ENCODE measurements at regions not wholly inside any gene's neighbourhood (a gene's known extent, or its start where the extent isn't known, plus 50 kb on each side); places are given as distances from the start of the nearest gene placed in this dataset.
A peak's percentile ranks its signal among the peaks of the same experiment; 100 is the strongest.

GRCh38 chr13:106232681-106233080 is 302.8 kb downstream of the EFNB2 start:
- Histone ChIP-seq H3K27me3 (no peaks in the 10 kb centered on the region), H3K9me3 (ENCODE audit: low read depth) (no peaks in the 10 kb centered on the region), H3K36me3 (no peaks in the 10 kb centered on the region), H3K4me1 (ENCODE audit: low read depth) (no peaks in the 10 kb centered on the region), H3K27ac (no peak overlapping the region), H3K4me3 (no peak overlapping the region)
- DNase-seq (ENCODE audit: low read depth in 1 of 2, low spot score in 1 of 2), result peak in 1 of 2 donors; percentile 25
- TF ChIP-seq, protein P1, sequence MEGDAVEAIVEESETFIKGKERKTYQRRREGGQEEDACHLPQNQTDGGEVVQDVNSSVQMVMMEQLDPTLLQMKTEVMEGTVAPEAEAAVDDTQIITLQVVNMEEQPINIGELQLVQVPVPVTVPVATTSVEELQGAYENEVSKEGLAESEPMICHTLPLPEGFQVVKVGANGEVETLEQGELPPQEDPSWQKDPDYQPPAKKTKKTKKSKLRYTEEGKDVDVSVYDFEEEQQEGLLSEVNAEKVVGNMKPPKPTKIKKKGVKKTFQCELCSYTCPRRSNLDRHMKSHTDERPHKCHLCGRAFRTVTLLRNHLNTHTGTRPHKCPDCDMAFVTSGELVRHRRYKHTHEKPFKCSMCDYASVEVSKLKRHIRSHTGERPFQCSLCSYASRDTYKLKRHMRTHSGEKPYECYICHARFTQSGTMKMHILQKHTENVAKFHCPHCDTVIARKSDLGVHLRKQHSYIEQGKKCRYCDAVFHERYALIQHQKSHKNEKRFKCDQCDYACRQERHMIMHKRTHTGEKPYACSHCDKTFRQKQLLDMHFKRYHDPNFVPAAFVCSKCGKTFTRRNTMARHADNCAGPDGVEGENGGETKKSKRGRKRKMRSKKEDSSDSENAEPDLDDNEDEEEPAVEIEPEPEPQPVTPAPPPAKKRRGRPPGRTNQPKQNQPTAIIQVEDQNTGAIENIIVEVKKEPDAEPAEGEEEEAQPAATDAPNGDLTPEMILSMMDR (IDR thresholded peaks at IDR 0.05; ENCODE audit: low read depth, low read length), result no peak

GRCh38 chr13:106230450-106230849 is 305.0 kb downstream of the EFNB2 start:
- TF ChIP-seq, protein P1 (IDR thresholded peaks at IDR 0.05; ENCODE audit: low read depth, low read length), result no peak
- no peaks in the 10 kb centered on the region for H3K4me1 ChIP-seq (ENCODE audit: low read depth)
- no peaks in the 10 kb centered on the region for H3K27me3 ChIP-seq
- no peak overlapping the region for H3K27ac ChIP-seq
- H3K4me3 ChIP-seq, result no peak overlapping the region
- H3K9me3 ChIP-seq (ENCODE audit: low read depth), result no peaks in the 10 kb centered on the region
- H3K36me3 ChIP-seq, result no peaks in the 10 kb centered on the region
- DNase-seq (ENCODE audit: low read depth in 1 of 2, low spot score in 1 of 2), result peak in 1 of 2 donors; percentile 29

DNA sequence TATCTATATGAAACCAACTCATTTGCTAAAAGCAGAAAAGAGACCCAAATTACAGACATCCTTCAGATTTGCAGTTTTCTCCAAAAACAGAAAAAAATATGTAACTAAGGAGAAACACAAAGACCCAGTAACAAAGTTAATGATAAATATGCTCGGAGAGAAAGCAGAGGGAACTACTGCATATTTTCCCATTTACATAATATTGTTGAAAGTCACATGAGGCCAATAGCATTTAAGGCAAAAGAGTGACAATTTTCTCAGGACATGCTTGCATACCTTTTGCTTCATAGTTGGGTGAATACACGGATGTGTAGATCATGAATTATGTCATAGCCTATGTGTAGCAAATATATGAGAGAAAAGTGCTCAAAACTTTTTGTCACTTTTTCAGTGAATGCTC is 310.3 kb downstream of the EFNB2 start:
- H3K36me3 ChIP-seq, result no peaks in the 10 kb centered on the region
- H3K27ac ChIP-seq, result no peak overlapping the region
- H3K4me1 ChIP-seq (ENCODE audit: low read depth), result peaks cover 6% of the 10 kb centered on the region
- DNase-seq (ENCODE audit: low read depth in 1 of 2, low spot score in 1 of 2), result no peak
- no peaks in the 10 kb centered on the region for H3K27me3 ChIP-seq
- TF ChIP-seq, protein P1 (IDR thresholded peaks at IDR 0.05; ENCODE audit: low read depth, low read length), result no peak
- no peak overlapping the region for H3K4me3 ChIP-seq
- H3K9me3 ChIP-seq (ENCODE audit: low read depth), result no peaks in the 10 kb centered on the region

DNA sequence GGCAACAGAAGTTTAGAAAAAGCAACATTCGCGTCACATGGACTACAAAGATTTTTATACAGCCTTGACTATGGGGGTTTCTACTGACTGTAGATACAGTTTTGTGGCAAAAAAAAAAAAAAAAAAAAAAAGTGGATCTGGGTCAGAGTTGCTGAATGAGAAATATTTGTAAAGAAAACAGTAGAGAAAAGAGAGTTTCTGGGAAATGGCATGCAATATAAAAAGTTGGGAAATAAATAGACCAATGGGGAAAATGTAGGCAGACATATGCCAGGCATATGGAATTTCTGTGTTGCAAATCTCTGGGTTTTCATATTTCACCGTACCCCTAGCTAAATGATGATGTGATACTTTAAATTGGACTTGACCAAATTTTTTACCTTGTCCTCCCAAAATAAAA is 315.3 kb downstream of the EFNB2 start:
- DNase-seq (ENCODE audit: low read depth in 1 of 2, low spot score in 1 of 2), result no peak
- Histone ChIP-seq H3K9me3 (ENCODE audit: low read depth) (no peaks in the 10 kb centered on the region), H3K27ac (no peak overlapping the region), H3K36me3 (no peaks in the 10 kb centered on the region), H3K27me3 (no peaks in the 10 kb centered on the region), H3K4me1 (ENCODE audit: low read depth) (peaks cover 6% of the 10 kb centered on the region), H3K4me3 (no peak overlapping the region)
- TF ChIP-seq, protein P1 (IDR thresholded peaks at IDR 0.05; ENCODE audit: low read depth, low read length), result no peak

DNA sequence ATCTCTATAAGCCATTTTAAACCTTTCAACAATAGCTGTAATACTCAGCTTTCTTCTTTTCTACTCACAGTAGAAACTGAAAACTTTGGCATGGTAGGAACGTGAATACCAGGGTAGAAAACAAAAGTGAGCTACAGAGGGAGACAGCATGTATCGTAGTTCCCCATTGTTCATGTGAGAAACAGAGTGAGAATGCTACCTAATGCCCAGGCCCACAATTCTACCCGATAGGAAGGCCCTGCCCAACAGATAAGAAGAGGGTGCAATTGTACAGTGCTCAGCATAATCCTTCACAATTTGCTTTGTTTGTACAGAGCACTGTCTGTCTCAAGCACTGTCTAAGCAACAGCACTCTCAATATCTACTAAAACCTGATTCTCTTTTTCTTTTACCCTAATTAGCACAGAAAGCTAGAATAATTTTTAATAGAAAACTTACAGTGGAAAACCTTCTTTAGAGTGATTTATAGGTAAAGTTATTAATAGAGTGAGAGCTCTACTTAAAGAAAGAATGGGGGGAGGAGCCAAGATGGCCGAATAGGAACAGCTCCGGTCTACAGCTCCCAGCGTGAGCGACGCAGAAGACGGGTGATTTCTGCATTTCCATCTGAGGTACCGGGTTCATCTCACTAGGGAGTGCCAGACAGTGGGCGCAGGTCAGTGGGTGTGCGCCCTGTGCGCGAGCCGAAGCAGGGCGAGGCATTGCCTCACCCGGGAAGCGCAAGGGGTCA is 322.3 kb downstream of the EFNB2 start:
- H3K4me1 ChIP-seq (ENCODE audit: low read depth), result peaks cover 13% of the 10 kb centered on the region
- H3K27me3 ChIP-seq, result no peaks in the 10 kb centered on the region
- DNase-seq (ENCODE audit: low read depth in 1 of 2, low spot score in 1 of 2), result no peak
- TF ChIP-seq, protein P1 (IDR thresholded peaks at IDR 0.05; ENCODE audit: low read depth, low read length), result no peak
- no peaks in the 10 kb centered on the region for H3K9me3 ChIP-seq (ENCODE audit: low read depth)
- H3K27ac ChIP-seq, result no peak overlapping the region
- no peak overlapping the region for H3K4me3 ChIP-seq
- no peaks in the 10 kb centered on the region for H3K36me3 ChIP-seq

Data from cardiac muscle cell (in vitro differentiated cells and primary cell).